HEK293 (cell line): ENCODE measurements at regions not wholly inside any gene's neighbourhood (a gene's known extent, or its start where the extent isn't known, plus 50 kb on each side); places are given as distances from the start of the nearest gene placed in this dataset.

Experiments
- CTCF ChIA-PET: fragments of 350-600 bp; formaldehyde crosslinking; extraction: SDS; loops from one replicate; lab custom pipeline; 2021; ENCODE audit warnings: antibody characterized with exemption; lab: Yijun Ruan, JAX
- POLR2A ChIA-PET: fragments of 300-600 bp; formaldehyde crosslinking; extraction: SDS; loops from one replicate; lab custom pipeline; 2020; ENCODE audit warnings: antibody characterized with exemption, inconsistent platforms; lab: Yijun Ruan, JAX
- H3K27ac ChIP-seq: fragments of 200-500 bp; sonication (Bioruptor generic); 2 replicates; pipeline ENCODE4 v1.5.1; 2014; ENCODE audit warnings: low read depth, low read length, control low read depth, inconsistent platforms; ENCODE audit errors: extremely low read depth
- H3K36me3 ChIP-seq, 2 experiments: fragments of 200-500 bp in 1 of 2; sonication (Bioruptor generic) in 1 of 2; 1 replicate in 1 of 2; 2 replicates in 1 of 2; pipeline ENCODE4 v1.5.1; 2014 to 2017; ENCODE audit warnings: inconsistent platforms in 2 of 2, low read length in 2 of 2; ENCODE audit not compliant: control insufficient read depth in 2 of 2, insufficient read depth in 1 of 2
- H3K4me1 ChIP-seq: fragments of 200-500 bp; sonication (Bioruptor generic); 2 replicates; pipeline ENCODE4 v1.5.1; 2014; ENCODE audit warnings: mild to moderate bottlenecking, low read length, inconsistent platforms; ENCODE audit not compliant: control insufficient read depth, insufficient read depth
- H3K4me3 ChIP-seq: 2 replicates; pipeline ENCODE4 v1.5.1; 2011; ENCODE audit warnings: low read depth, mild to moderate bottlenecking, control low read depth, low read length, moderate library complexity
- H3K9me3 ChIP-seq: fragments of 200-500 bp; sonication (Bioruptor generic); 2 replicates; pipeline ENCODE4 v1.5.1; 2014; ENCODE audit warnings: low read depth, low read length, inconsistent platforms; ENCODE audit not compliant: control insufficient read depth, insufficient read depth
- BCL6B ChIP-seq: fragments of 450-650 bp; formaldehyde crosslinking; IDR thresholded peaks from 2 replicates; pipeline ENCODE4 v1.5.1; 2017; ENCODE audit warnings: missing biosample characterization, missing genetic modification characterization
- FEZF1 ChIP-seq: fragments of 450-650 bp; formaldehyde crosslinking; IDR thresholded peaks from 2 replicates; pipeline ENCODE4 v1.5.1; 2016; ENCODE audit warnings: missing biosample characterization, missing genetic modification characterization
- GLI2 ChIP-seq: fragments of 450-650 bp; formaldehyde crosslinking; IDR thresholded peaks from 2 replicates; pipeline ENCODE4; 2017; ENCODE audit warnings: missing biosample characterization, missing genetic modification characterization, low read depth, borderline replicate concordance
- IKZF3 ChIP-seq: fragments of 450-650 bp; IDR thresholded peaks from 2 replicates; pipeline ENCODE4 v1.5.0; 2018; ENCODE audit warnings: missing biosample characterization, mild to moderate bottlenecking, missing genetic modification characterization, moderate library complexity
- KLF16 ChIP-seq: fragments of 450-650 bp; formaldehyde crosslinking; IDR thresholded peaks from 2 replicates; pipeline ENCODE4 v1.5.1; 2017; ENCODE audit warnings: missing biosample characterization, missing genetic modification characterization
- ZBTB1 ChIP-seq: fragments of 450-650 bp; formaldehyde crosslinking; IDR thresholded peaks from 2 replicates; pipeline ENCODE4 v1.5.1; 2016; ENCODE audit warnings: missing biosample characterization, missing genetic modification characterization
- ZFP41 ChIP-seq: fragments of 450-650 bp; formaldehyde crosslinking; IDR thresholded peaks from 2 replicates; pipeline ENCODE4 v1.5.1; 2016; ENCODE audit warnings: missing biosample characterization, missing genetic modification characterization, borderline replicate concordance
- ZNF221 ChIP-seq: fragments of 450-650 bp; formaldehyde crosslinking; IDR thresholded peaks from 2 replicates; pipeline ENCODE4 v1.5.1; 2017; ENCODE audit warnings: missing biosample characterization, missing genetic modification characterization, borderline replicate concordance
- ZNF302 ChIP-seq: fragments of 450-650 bp; formaldehyde crosslinking; IDR thresholded peaks from 2 replicates; pipeline ENCODE4 v1.5.1; 2016; ENCODE audit warnings: missing biosample characterization, missing genetic modification characterization, low read depth
- ZNF366 ChIP-seq: fragments of 450-650 bp; formaldehyde crosslinking; conservative IDR thresholded peaks from 2 replicates; pipeline ENCODE4 v1.5.1; 2016; ENCODE audit warnings: missing biosample characterization, missing genetic modification characterization
- ZNF623 ChIP-seq: fragments of 450-650 bp; formaldehyde crosslinking; IDR thresholded peaks from 2 replicates; pipeline ENCODE4 v1.5.1; 2016; ENCODE audit warnings: missing biosample characterization, missing genetic modification characterization
- ZNF626 ChIP-seq: fragments of 450-650 bp; sonication (Bioruptor Pico); formaldehyde crosslinking; IDR thresholded peaks from 2 replicates; pipeline ENCODE4 v1.5.1; 2018; ENCODE audit warnings: missing biosample characterization, missing genetic modification characterization, inconsistent platforms
- ZSCAN4 ChIP-seq: fragments of 450-650 bp; formaldehyde crosslinking; IDR thresholded peaks from 2 replicates; pipeline ENCODE4 v1.5.1; 2017; ENCODE audit warnings: missing biosample characterization, missing genetic modification characterization
- ZXDB ChIP-seq: fragments of 450-650 bp; formaldehyde crosslinking; IDR thresholded peaks from 2 replicates; pipeline ENCODE4 v1.5.1; 2016; ENCODE audit warnings: missing biosample characterization, missing genetic modification characterization
- TF ChIP-seq, protein P1 (sequence below): fragments of 450-650 bp; formaldehyde crosslinking; optimal IDR thresholded peaks from 2 replicates; pipeline ENCODE3; 2016; ENCODE audit warnings: missing biosample characterization, mild to moderate bottlenecking, missing genetic modification characterization
- TF ChIP-seq, protein P2 (sequence below): fragments of 450-650 bp; formaldehyde crosslinking; IDR thresholded peaks from 2 replicates; pipeline ENCODE4 v1.5.1; 2017; ENCODE audit warnings: missing biosample characterization, missing genetic modification characterization
- TF ChIP-seq, protein P3 (sequence below): fragments of 450-650 bp; formaldehyde crosslinking; IDR thresholded peaks from 2 replicates; pipeline ENCODE4 v1.5.1; 2016; ENCODE audit warnings: missing biosample characterization, missing genetic modification characterization

- H3K4me3 ChIP-seq: no peak overlapping the region
- TF ChIP-seq KLF16 (tag by site-specific recombination): no peak
- TF ChIP-seq ZFP41 (tag by site-specific recombination): no peak
- no peak for TF ChIP-seq GLI2 (tag by site-specific recombination)
- no peak for TF ChIP-seq BCL6B (tag by site-specific recombination)
- no peak for TF ChIP-seq ZBTB1 (tag by site-specific recombination)
- TF ChIP-seq ZSCAN4: no peak
- TF ChIP-seq, protein P1, sequence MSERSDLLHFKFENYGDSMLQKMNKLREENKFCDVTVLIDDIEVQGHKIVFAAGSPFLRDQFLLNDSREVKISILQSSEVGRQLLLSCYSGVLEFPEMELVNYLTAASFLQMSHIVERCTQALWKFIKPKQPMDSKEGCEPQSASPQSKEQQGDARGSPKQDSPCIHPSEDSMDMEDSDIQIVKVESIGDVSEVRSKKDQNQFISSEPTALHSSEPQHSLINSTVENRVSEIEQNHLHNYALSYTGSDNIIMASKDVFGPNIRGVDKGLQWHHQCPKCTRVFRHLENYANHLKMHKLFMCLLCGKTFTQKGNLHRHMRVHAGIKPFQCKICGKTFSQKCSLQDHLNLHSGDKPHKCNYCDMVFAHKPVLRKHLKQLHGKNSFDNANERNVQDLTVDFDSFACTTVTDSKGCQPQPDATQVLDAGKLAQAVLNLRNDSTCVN (tag by site-specific recombination): no peak
- TF ChIP-seq ZNF221 (tag by site-specific recombination): no peak
- TF ChIP-seq, protein P2, sequence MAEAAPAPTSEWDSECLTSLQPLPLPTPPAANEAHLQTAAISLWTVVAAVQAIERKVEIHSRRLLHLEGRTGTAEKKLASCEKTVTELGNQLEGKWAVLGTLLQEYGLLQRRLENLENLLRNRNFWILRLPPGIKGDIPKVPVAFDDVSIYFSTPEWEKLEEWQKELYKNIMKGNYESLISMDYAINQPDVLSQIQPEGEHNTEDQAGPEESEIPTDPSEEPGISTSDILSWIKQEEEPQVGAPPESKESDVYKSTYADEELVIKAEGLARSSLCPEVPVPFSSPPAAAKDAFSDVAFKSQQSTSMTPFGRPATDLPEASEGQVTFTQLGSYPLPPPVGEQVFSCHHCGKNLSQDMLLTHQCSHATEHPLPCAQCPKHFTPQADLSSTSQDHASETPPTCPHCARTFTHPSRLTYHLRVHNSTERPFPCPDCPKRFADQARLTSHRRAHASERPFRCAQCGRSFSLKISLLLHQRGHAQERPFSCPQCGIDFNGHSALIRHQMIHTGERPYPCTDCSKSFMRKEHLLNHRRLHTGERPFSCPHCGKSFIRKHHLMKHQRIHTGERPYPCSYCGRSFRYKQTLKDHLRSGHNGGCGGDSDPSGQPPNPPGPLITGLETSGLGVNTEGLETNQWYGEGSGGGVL (tag by site-specific recombination): no peak
- no peak for TF ChIP-seq FEZF1 (tag by site-specific recombination)
- TF ChIP-seq, protein P3, sequence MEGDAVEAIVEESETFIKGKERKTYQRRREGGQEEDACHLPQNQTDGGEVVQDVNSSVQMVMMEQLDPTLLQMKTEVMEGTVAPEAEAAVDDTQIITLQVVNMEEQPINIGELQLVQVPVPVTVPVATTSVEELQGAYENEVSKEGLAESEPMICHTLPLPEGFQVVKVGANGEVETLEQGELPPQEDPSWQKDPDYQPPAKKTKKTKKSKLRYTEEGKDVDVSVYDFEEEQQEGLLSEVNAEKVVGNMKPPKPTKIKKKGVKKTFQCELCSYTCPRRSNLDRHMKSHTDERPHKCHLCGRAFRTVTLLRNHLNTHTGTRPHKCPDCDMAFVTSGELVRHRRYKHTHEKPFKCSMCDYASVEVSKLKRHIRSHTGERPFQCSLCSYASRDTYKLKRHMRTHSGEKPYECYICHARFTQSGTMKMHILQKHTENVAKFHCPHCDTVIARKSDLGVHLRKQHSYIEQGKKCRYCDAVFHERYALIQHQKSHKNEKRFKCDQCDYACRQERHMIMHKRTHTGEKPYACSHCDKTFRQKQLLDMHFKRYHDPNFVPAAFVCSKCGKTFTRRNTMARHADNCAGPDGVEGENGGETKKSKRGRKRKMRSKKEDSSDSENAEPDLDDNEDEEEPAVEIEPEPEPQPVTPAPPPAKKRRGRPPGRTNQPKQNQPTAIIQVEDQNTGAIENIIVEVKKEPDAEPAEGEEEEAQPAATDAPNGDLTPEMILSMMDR (tag by site-specific recombination): no peak
- H3K36me3 ChIP-seq: no peaks in the 10 kb centered on the region
- no peak overlapping the region for H3K27ac ChIP-seq
- no peaks in the 10 kb centered on the region for H3K4me1 ChIP-seq
- CTCF ChIA-PET: interaction anchor here (0.5 kb wide), 1 partner anchor 272 kb away, joined by 3 read pairs; no protein-coding TSS in a partner anchor
- POLR2A ChIA-PET: no interaction called here
- no peaks in the 10 kb centered on the region for H3K9me3 ChIP-seq
Observed at GRCh38 chr10:131726076-131726880, 174.5 kb upstream of the PPP2R2D start.

GRCh38 chr10:131726967-131727366 is 173.8 kb upstream of the PPP2R2D start:
- CTCF ChIA-PET: no interaction called here
- Histone ChIP-seq H3K4me1 (no peaks in the 10 kb centered on the region), H3K27ac (no peak overlapping the region)
- TF ChIP-seq ZNF366 (tag by site-specific recombination): no peak
- TF ChIP-seq IKZF3 (tag by site-specific recombination): no peak
- no peak for TF ChIP-seq ZNF623 (tag by site-specific recombination)
- TF ChIP-seq ZNF302 (tag by site-specific recombination): no peak
- no peak for TF ChIP-seq ZNF626
- no peak for TF ChIP-seq ZXDB
- TF ChIP-seq, all 188 proteins: peak for 0
- H3K9me3 ChIP-seq: no peaks in the 10 kb centered on the region
- H3K36me3 ChIP-seq: no peaks in the 10 kb centered on the region
- POLR2A ChIA-PET: no interaction called here
- no peak overlapping the region for H3K4me3 ChIP-seq
